Large intestine (tissue), 3 donors: ENCODE measurements at regions not wholly inside any gene's neighbourhood (a gene's known extent, or its start where the extent isn't known, plus 50 kb on each side); places are given as distances from the start of the nearest gene placed in this dataset.

Experiments used
- DNase-seq, 2 donors: peaks; one replicate each; pipeline versions ENCODE4 v3.0.0 to v3.0.0-alpha.2; 2013
- H3K27ac ChIP-seq: one replicate; pipeline ENCODE4 v1.5.1; 2013; ENCODE audit warnings: low read length
- H3K27me3 ChIP-seq: 2 replicates; pipeline ENCODE4 v1.6.1; 2013; ENCODE audit warnings: low read length; ENCODE audit not compliant: control insufficient read depth, insufficient read depth
- H3K36me3 ChIP-seq: 2 replicates; pipeline ENCODE4 v1.6.1; 2013; ENCODE audit warnings: low read length; ENCODE audit not compliant: control insufficient read depth, insufficient read depth
- H3K4me1 ChIP-seq: one replicate; pipeline ENCODE4 v1.6.1; 2013; ENCODE audit warnings: low read length; ENCODE audit not compliant: control insufficient read depth, insufficient read depth
- H3K4me3 ChIP-seq: one replicate; pipeline ENCODE4 v1.5.1; 2013; ENCODE audit warnings: low read length
- H3K9me3 ChIP-seq: one replicate; pipeline ENCODE4 v1.6.1; 2013; ENCODE audit warnings: mild to moderate bottlenecking, low read depth, low read length, moderate library complexity; ENCODE audit not compliant: control insufficient read depth
- WGBS: methylation state at CpG from one replicate; pipeline ENCODE4 v1.1.5; 2013; ENCODE audit warnings: low lambda C conversion rate; ENCODE audit not compliant: insufficient coverage; 5-methylcytosine and 5-hydroxymethylcytosine counted together

DNA sequence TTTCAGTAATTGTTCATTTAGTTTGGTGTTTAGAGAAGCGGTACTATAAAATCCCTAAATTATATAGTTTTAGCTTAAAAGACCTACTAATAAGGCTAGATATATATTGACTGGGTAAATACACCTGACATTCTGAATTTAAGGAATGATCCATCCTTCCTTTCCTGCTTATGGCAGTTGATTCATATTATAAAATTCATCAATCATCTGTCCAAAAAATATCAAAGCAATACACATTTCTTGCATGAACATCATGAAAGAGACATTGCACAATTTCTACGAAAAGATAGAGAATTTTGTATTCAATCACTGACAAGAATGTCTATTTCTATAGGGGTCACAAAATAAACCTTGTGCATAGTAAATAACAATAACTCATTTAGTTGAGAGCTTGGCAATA, 514.9 kb downstream of the SLITRK6 start:
- H3K4me1 ChIP-seq: no peaks in the 10 kb centered on the region
- no peak overlapping the region for H3K27ac ChIP-seq
- no peaks in the 10 kb centered on the region for H3K36me3 ChIP-seq
- no peak overlapping the region for H3K4me3 ChIP-seq
- DNase-seq: no peak
- H3K9me3 ChIP-seq: no peaks in the 10 kb centered on the region
- no peaks in the 10 kb centered on the region for H3K27me3 ChIP-seq
- WGBS: 88% methylated on average over 2 of the region's 2 CpGs

DNA sequence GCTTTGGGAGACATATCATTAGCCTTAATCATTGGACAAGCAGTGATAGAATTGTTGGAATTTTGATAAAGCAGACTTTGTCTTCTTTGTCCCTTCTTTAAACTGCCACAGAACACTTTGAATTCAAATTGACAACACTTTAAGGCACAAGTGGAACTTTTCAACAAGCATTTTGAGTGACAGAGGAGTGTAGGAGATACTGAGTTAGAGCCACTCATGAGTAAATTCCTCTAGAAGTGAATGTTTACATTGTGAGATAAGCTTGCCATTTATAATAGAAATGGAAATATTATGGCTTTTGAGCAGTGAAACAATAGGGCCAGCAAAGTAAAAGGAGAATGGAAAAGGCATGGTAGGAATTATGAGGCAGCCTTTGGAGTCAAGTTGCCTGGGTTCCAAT, 515.8 kb downstream of the SLITRK6 start:
- Histone ChIP-seq H3K36me3 (no peaks in the 10 kb centered on the region), H3K27ac (no peak overlapping the region), H3K4me3 (no peak overlapping the region), H3K4me1 (no peaks in the 10 kb centered on the region), H3K9me3 (no peaks in the 10 kb centered on the region), H3K27me3 (no peaks in the 10 kb centered on the region)
- DNase-seq: no peak

DNA sequence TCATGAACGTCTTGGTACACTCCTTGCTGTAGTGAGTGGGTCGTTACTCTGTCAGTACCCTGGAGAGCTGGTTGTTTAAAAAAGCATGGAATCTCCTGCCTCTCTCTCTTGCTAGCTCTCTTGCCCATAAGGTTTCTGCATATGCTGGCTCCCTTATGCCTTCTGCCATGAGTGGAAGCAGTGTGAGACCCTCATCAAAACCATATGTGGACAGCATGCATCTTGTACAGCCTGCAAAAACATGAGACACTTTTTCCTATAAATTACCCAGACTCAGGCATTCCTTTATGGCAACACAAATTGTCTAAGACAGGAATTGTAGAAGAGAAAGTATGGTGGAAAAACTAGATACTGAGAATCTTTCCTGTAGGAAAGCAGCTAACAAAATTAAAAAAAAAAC, 516.3 kb downstream of the SLITRK6 start:
- no peak for DNase-seq

DNA sequence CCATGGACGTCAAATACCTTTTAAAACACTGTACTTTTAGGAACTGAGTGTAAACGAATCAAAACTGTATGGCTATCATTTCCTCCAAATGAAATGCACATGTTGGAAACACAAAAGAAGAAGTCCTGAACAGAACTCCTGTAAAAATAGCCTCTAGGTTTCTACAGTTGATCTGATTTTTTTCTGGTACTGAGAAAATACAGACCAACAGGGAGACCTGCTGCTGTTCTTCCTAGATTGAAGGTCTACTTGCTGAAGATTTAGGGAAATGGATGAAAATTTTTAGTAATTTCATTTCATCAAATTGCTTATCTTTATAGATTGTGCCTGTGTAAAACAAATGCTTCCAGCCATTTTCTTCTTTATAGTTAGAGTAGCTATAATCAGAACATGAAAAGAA, 520.4 kb downstream of the SLITRK6 start:
- no peak overlapping the region for H3K27ac ChIP-seq
- H3K4me1 ChIP-seq: no peaks in the 10 kb centered on the region
- H3K36me3 ChIP-seq: no peaks in the 10 kb centered on the region
- 60% methylated on average over 2 of the region's 2 CpGs for WGBS
- no peaks in the 10 kb centered on the region for H3K27me3 ChIP-seq
- H3K9me3 ChIP-seq: no peaks in the 10 kb centered on the region
- no peak overlapping the region for H3K4me3 ChIP-seq
- DNase-seq: no peak

More for the DNA sequence above, 516.3 kb downstream of the SLITRK6 start:
- no peaks in the 10 kb centered on the region for H3K27me3 ChIP-seq
- WGBS: no CpG with 5 or more reads among the region's 2 CpGs
- no peak overlapping the region for H3K27ac ChIP-seq
- H3K36me3 ChIP-seq: no peaks in the 10 kb centered on the region
- no peaks in the 10 kb centered on the region for H3K9me3 ChIP-seq
- H3K4me3 ChIP-seq: no peak overlapping the region
- H3K4me1 ChIP-seq: no peaks in the 10 kb centered on the region

DNA sequence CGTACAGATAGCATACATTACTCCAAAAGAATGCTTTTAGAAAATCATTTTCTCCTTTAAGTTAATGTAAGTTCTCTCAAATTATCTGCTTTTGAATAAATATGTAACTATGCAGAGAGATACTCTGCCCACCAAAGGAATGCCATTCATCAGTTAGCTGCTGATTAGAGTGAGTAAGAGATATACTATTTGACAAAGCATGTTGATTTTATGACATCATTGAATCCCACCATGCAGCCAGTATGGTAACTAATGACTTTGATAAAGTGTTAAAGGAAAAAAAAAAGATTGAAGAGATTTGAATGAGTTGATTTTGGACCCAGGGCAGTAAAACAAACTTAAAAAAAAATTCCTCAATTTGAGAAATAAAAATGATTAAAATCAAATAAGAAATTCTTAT, 521.5 kb downstream of the SLITRK6 start:
- H3K4me1 ChIP-seq: no peaks in the 10 kb centered on the region
- no peak overlapping the region for H3K4me3 ChIP-seq
- H3K27me3 ChIP-seq: no peaks in the 10 kb centered on the region
- no peaks in the 10 kb centered on the region for H3K36me3 ChIP-seq
- no CpG with 5 or more reads among the region's 1 CpG for WGBS
- H3K9me3 ChIP-seq: no peaks in the 10 kb centered on the region
- no peak overlapping the region for H3K27ac ChIP-seq
- no peak for DNase-seq

DNA sequence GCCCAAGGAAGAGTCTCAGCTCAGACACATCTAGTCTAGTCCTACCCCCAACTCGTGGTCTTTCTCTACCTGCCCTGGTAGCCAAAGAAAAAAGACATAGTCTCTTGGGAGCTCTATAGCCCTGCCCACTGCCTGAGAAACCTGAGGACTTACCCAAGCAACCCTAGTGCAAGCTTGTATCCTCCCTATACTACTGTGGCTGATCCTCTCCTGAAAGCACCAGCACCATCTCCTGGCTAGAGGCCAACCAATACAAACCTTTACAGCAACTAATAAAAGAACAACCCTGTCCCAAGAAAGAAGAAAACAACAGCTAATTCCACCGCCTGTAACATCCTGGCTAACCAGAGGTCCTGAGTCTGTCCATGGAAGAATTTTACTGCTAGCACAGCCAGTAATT, 532.4 kb downstream of the SLITRK6 start:
- Histone ChIP-seq H3K4me3 (no peak overlapping the region), H3K27ac (no peak overlapping the region), H3K27me3 (no peaks in the 10 kb centered on the region), H3K4me1 (no peaks in the 10 kb centered on the region), H3K36me3 (no peaks in the 10 kb centered on the region), H3K9me3 (no peaks in the 10 kb centered on the region)
- DNase-seq: no peak
- 50% methylated on average over 2 of the region's 2 CpGs for WGBS

DNA sequence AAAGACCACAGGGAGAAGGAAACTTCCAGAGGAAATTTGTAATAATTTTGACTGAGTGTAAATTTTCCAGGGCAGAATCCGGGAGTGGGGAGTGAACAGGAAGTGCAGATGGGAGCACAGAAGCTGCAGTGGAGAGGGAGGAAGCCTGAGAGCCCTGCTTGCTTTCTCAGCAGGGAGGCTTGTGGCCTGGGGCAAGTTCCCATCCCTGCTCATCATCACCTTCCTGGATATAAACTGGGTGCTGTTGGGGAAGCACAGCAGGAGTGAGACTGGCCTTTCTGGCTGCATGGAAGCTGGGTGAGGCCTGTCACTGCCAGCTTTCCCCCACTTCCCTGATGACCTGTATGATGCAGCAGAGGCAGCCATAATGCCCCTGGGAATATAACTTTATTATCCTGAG, 532.9 kb downstream of the SLITRK6 start:
- Histone ChIP-seq H3K36me3 (no peaks in the 10 kb centered on the region), H3K9me3 (no peaks in the 10 kb centered on the region), H3K4me1 (no peaks in the 10 kb centered on the region), H3K27ac (no peak overlapping the region), H3K4me3 (no peak overlapping the region), H3K27me3 (no peaks in the 10 kb centered on the region)
- WGBS: no CpG with 5 or more reads among the region's 1 CpG
- DNase-seq: no peak

DNA sequence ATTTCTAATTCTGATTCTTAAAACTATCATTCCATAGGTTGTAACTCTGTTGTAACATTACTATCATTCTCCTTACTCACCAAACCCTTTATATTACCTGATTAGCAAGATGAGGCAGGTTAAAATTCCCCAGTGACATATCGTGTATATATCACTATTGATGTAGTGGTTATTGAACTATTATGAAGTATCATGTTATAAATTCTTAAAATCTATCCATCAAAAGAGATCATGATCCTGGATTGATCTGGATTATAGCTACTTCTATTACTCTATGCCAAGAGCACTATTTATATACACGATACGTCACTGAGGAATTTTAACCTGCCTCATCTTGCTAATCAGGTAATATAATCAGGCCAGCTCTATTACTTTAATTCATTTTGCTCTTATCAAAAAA, 533.9 kb downstream of the SLITRK6 start:
- Histone ChIP-seq H3K9me3 (no peaks in the 10 kb centered on the region), H3K27ac (no peak overlapping the region), H3K4me3 (no peak overlapping the region), H3K4me1 (no peaks in the 10 kb centered on the region), H3K36me3 (no peaks in the 10 kb centered on the region), H3K27me3 (no peaks in the 10 kb centered on the region)
- no peak for DNase-seq
- 80% methylated on average over 2 of the region's 3 CpGs for WGBS

DNA sequence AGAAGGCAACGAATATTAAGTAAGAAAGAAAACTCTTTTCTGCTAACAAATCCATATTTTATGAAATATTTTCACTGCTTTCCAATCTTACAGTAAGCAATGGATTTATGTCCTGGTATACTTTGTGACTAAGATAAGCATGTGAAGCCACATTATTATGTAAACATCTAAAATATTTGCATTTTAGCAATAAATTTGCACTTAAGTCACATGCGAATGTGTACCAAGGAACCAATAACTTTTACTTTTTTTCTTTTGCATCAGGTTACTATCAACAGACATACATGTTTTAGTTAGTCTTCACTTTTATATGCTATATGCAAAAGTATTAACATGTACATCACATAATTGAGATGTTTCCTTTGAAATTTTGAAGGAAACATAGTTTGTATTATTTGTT, 536.7 kb downstream of the SLITRK6 start:
- Histone ChIP-seq H3K27ac (no peak overlapping the region), H3K4me3 (no peak overlapping the region), H3K36me3 (no peaks in the 10 kb centered on the region), H3K4me1 (no peaks in the 10 kb centered on the region), H3K27me3 (no peaks in the 10 kb centered on the region), H3K9me3 (no peaks in the 10 kb centered on the region)
- DNase-seq: no peak
- 75% methylated on average over 2 of the region's 2 CpGs for WGBS

DNA sequence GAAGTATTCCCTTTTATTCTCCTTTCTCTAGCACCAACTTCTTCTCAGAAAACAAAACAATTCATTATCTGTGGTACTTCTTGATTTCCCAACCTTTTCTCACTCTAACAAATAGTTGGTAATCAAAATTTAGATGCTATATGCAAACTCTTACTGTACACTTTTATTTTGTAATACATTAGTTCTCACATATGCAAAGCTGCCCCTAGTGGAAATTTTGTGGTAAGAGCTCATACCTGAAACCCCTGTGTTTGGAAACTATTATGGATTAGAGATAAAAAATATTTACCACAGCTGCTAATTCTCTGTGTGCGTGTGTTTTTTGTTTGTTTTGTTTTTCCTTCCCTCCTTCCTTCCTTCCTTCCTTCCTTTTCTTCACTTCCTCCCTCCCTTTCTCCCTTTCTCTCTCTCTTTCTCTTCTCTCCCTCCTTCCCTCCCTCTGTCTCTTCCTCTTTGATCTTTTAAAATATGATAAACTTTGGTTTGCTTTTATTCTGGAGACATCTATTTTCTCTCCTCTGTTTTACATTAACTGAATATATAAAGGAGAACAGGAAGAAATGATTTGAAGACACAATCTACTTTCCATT, 537.4 kb downstream of the SLITRK6 start:
- H3K4me1 ChIP-seq: no peaks in the 10 kb centered on the region
- H3K27me3 ChIP-seq: no peaks in the 10 kb centered on the region
- 27% methylated on average over 1 of the region's 1 CpG for WGBS
- no peak overlapping the region for H3K27ac ChIP-seq
- no peaks in the 10 kb centered on the region for H3K9me3 ChIP-seq
- DNase-seq: no peak
- H3K4me3 ChIP-seq: no peak overlapping the region
- no peaks in the 10 kb centered on the region for H3K36me3 ChIP-seq

DNA sequence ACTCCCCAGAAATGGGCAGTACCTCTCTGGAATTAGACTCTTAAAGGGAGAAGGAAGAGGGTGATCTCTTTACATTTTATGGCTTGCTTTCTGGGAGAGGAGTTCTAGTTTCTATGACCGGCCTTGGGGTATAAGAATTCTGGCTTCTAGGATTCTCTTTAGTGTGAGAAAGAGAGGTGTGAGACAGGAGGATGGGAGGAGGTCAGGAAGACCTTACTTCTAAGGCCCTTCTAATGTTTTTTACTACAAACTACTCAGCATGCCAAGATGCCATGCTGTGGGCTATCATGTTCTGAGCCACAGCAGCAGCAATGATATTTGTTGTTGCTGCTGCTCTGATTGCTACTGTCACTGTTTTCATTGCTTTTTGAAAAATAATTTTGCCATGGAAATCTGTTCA, 538.3 kb downstream of the SLITRK6 start:
- Histone ChIP-seq H3K27me3 (no peaks in the 10 kb centered on the region), H3K4me3 (no peak overlapping the region), H3K27ac (no peak overlapping the region), H3K9me3 (no peaks in the 10 kb centered on the region), H3K36me3 (no peaks in the 10 kb centered on the region), H3K4me1 (no peaks in the 10 kb centered on the region)
- WGBS: no CpG with 5 or more reads among the region's 1 CpG
- DNase-seq: no peak
